DND-41 (cell line): ENCODE measurements at regions not wholly inside any gene's neighbourhood (a gene's known extent, or its start where the extent isn't known, plus 50 kb on each side); places are given as distances from the start of the nearest gene placed in this dataset.

Source experiments
- ATAC-seq: fragments of 200-7000 bp; cut with Tn5 transposase; 3 replicates; pipeline ENCODE4 v1.9.1; 2021; ENCODE audit warnings: low read depth; ENCODE audit not compliant: insufficient read depth
- DNase-seq: peaks from one replicate; pipeline ENCODE4 v3.0.0-alpha.2; 2020
- H2AFZ ChIP-seq: 2 replicates; pipeline ENCODE4 v1.6.0; 2012; ENCODE audit warnings: low read depth, low read length
- H3K27ac ChIP-seq: 2 replicates; pipeline ENCODE4 v1.5.1; 2012; ENCODE audit warnings: low read length, inconsistent platforms
- H3K27me3 ChIP-seq: fragments of 200-600 bp; sonication (generic); 2 replicates; pipeline ENCODE4 v1.6.0; 2012; ENCODE audit warnings: low read length, mild to moderate bottlenecking, inconsistent platforms; ENCODE audit not compliant: insufficient read depth, poor library complexity
- H3K36me3 ChIP-seq: 2 replicates; pipeline ENCODE4 v1.5.1; 2012; ENCODE audit warnings: low read length, inconsistent platforms; ENCODE audit not compliant: insufficient read depth
- H3K4me1 ChIP-seq: 2 replicates; pipeline ENCODE4 v1.5.1; 2012; ENCODE audit warnings: mild to moderate bottlenecking, low read length; ENCODE audit not compliant: insufficient read depth
- H3K4me2 ChIP-seq: 2 replicates; pipeline ENCODE4 v1.6.0; 2012; ENCODE audit warnings: mild to moderate bottlenecking, moderate library complexity, low read length, inconsistent platforms; ENCODE audit not compliant: insufficient read depth
- H3K4me3 ChIP-seq, 2 experiments: fragments of 200-600 bp in 1 of 2; shearing (Covaris generic) in 1 of 2; 2 replicates each; pipeline ENCODE4 v1.5.1; 2012 to 2016; ENCODE audit warnings: inconsistent platforms in 2 of 2, low read length in 2 of 2, mild to moderate bottlenecking in 2 of 2, low read depth in 1 of 2, moderate library complexity in 1 of 2
- H3K79me2 ChIP-seq: 2 replicates; pipeline ENCODE4 v1.6.0; 2012; ENCODE audit warnings: low read length, inconsistent platforms; ENCODE audit not compliant: insufficient read depth
- H3K9ac ChIP-seq: 2 replicates; pipeline ENCODE4 v1.6.0; 2012; ENCODE audit warnings: low read depth, mild to moderate bottlenecking, inconsistent platforms, low read length, moderate library complexity
- H3K9me3 ChIP-seq: 2 replicates; pipeline ENCODE4 v1.5.1; 2012; ENCODE audit warnings: low read length, moderate library complexity, mild to moderate bottlenecking, inconsistent platforms; ENCODE audit not compliant: insufficient read depth, severe bottlenecking
- H4K20me1 ChIP-seq: 2 replicates; pipeline ENCODE4 v1.6.0; 2012; ENCODE audit warnings: low read length; ENCODE audit not compliant: insufficient read depth
- CTCF ChIP-seq: IDR thresholded peaks from 2 replicates; pipeline ENCODE4 v1.5.1; 2012; ENCODE audit warnings: borderline replicate concordance, low read length, moderate library complexity, mild to moderate bottlenecking; ENCODE audit not compliant: poor library complexity, severe bottlenecking; ENCODE audit errors: extremely low read depth
- EZH2 ChIP-seq: IDR thresholded peaks from 3 replicates; pipeline ENCODE4 v1.6.1; 2012; ENCODE audit warnings: borderline replicate concordance, low read depth, mild to moderate bottlenecking, moderate library complexity, low read length, inconsistent platforms; ENCODE audit not compliant: severe bottlenecking

GRCh38 chr16:65965628-65966027 is 400.9 kb upstream of the CDH5 start:
- Histone ChIP-seq H3K4me2 (no peak overlapping the region), H3K79me2 (no peaks in the 10 kb centered on the region), H4K20me1 (no peaks in the 10 kb centered on the region), H3K9ac (no peak overlapping the region), H3K36me3 (no peaks in the 10 kb centered on the region), H2AFZ (no peak overlapping the region), H3K4me3 (no peak overlapping the region), H3K4me1 (no peaks in the 10 kb centered on the region), H3K9me3 (no peaks in the 10 kb centered on the region), H3K27ac (no peak overlapping the region), H3K27me3 (no peaks in the 10 kb centered on the region)
- ATAC-seq (no peak), DNase-seq (no peak)
- no peak for TF ChIP-seq CTCF
- no peak for TF ChIP-seq EZH2

- no peaks in the 10 kb centered on the region for H3K36me3 ChIP-seq
- H3K4me3 ChIP-seq: no peak overlapping the region
- H3K4me2 ChIP-seq: no peak overlapping the region
- DNase-seq: no peak
- no peak overlapping the region for H3K27ac ChIP-seq
- H2AFZ ChIP-seq: no peak overlapping the region
- no peaks in the 10 kb centered on the region for H3K27me3 ChIP-seq
- no peak for ATAC-seq
- no peak overlapping the region for H3K9ac ChIP-seq
- H3K4me1 ChIP-seq: no peaks in the 10 kb centered on the region
- H3K9me3 ChIP-seq: no peaks in the 10 kb centered on the region
- H4K20me1 ChIP-seq: no peaks in the 10 kb centered on the region
- no peaks in the 10 kb centered on the region for H3K79me2 ChIP-seq
- no peak for TF ChIP-seq EZH2
- TF ChIP-seq CTCF: no peak
Observed at GRCh38 chr16:65964752-65965151, 401.7 kb upstream of the CDH5 start.

DNA sequence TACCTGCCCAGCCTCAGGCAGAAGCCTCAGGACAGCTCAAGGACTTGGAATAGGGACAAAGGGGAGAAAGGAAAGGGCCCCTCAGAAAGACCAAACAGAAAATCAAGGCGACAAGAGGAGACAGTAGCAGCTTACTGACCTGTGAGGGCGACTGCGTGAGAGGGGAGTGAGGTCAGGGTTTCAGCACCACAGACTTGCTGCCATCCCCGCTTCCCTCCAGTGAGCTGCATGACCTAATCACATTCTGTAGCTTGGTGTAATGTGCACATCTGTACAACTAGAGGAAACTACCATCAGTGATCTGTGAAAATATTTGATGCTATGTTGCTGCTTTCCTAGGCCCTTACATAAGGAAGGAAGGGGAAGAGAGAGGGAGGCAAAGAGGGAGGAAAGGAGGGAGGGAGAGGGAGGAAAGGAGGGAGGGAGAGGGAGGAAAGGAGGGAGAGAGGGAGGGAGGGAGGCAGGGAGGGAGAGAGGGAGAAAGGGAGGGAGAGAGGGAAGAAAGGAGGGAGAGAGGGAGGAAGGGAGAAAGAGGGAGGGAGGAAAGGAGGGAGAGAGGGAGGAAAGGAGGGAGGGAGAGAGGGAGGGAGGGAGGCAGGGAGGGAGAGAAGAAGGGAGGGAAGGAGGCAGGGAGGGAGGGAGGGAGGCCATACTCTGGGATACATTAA is 404.9 kb upstream of the CDH5 start:
- ATAC-seq (no peak), DNase-seq (no peak)
- H3K9ac ChIP-seq: no peak overlapping the region
- no peaks in the 10 kb centered on the region for H3K79me2 ChIP-seq
- peaks cover under 1% of the 10 kb centered on the region for H3K27me3 ChIP-seq
- no peaks in the 10 kb centered on the region for H3K9me3 ChIP-seq
- no peak overlapping the region for H2AFZ ChIP-seq
- no peak overlapping the region for H3K27ac ChIP-seq
- H3K36me3 ChIP-seq: no peaks in the 10 kb centered on the region
- no peak overlapping the region for H3K4me2 ChIP-seq
- H4K20me1 ChIP-seq: no peaks in the 10 kb centered on the region
- no peak for TF ChIP-seq CTCF
- no peak for TF ChIP-seq EZH2
- no peaks in the 10 kb centered on the region for H3K4me1 ChIP-seq
- no peak overlapping the region for H3K4me3 ChIP-seq
